Thyroid gland (tissue), 4 donors: ENCODE measurements at regions not wholly inside any gene's neighbourhood (a gene's known extent, or its start where the extent isn't known, plus 50 kb on each side); places are given as distances from the start of the nearest gene placed in this dataset.

ENCODE experiments used
- DNase-seq, 2 donors: peaks; one replicate each; pipeline ENCODE4 v3.0.0-alpha.2; 2019
- H3K27ac ChIP-seq, 3 donors: fragments of 200-600 bp; sonication (generic); 1 replicate in 2 of 3; 2 replicates in 1 of 3; pipeline ENCODE4 v1.5.1; 2016 to 2019; ENCODE audit warnings: mild to moderate bottlenecking in 1 of 3, moderate library complexity in 1 of 3
- H3K27me3 ChIP-seq: fragments of 200-600 bp; sonication (generic); one replicate; pipeline ENCODE4 v1.5.1; 2019
- H3K36me3 ChIP-seq, 2 donors: fragments of 200-600 bp; sonication (generic); one replicate each; pipeline ENCODE4 v1.5.1; 2016 to 2019
- H3K4me1 ChIP-seq, 2 donors: fragments of 200-600 bp; sonication (generic); one replicate each; pipeline ENCODE4 v1.5.1; 2017 to 2019
- H3K4me3 ChIP-seq, 3 donors: fragments of 200-600 bp; sonication (generic); replicated peaks in 1 of 3; 1 replicate in 2 of 3; 2 replicates in 1 of 3; pipeline ENCODE4 v1.5.1; 2016; ENCODE audit warnings: mild to moderate bottlenecking in 1 of 3
- H3K9me3 ChIP-seq: fragments of 200-600 bp; sonication (generic); one replicate; pipeline ENCODE4 v1.5.1; 2017
- POLR2A ChIP-seq, 2 donors: fragments of 450-650 bp; IDR thresholded peaks; one replicate each; pipeline ENCODE4 v1.6.1; 2017; ENCODE audit warnings: antibody characterized with exemption in 2 of 2, mild to moderate bottlenecking in 2 of 2, moderate library complexity in 1 of 2
- WGBS, 2 donors: methylation state at CpG; one replicate each; pipeline ENCODE4 v1.1.5; 2017; 5-methylcytosine and 5-hydroxymethylcytosine counted together
- intact Hi-C: fragments of 100-400 bp; cut with DNase I; formaldehyde crosslinking; loops from one replicate; pipeline ENCODE4 v1.15.1; 2023
- TF ChIP-seq, protein P1 (sequence below), 6 experiments: fragments of 200-600 bp in 3 of 6; fragments of 450-650 bp in 3 of 6; sonication (generic) in 3 of 6; IDR thresholded peaks; one replicate each; pipeline ENCODE4 v1.5.1; 2016 to 2019; ENCODE audit warnings: antibody characterized with exemption in 6 of 6, mild to moderate bottlenecking in 2 of 6, inconsistent platforms in 1 of 6, moderate library complexity in 1 of 6

GRCh38 chr6:81475646-81476045, 276.8 kb downstream of the TENT5A start:
- WGBS, 2 donors: 92 to 94% methylated on average over 2 of the region's 2 CpGs
- Histone ChIP-seq H3K27me3 (no peaks in the 10 kb centered on the region), H3K36me3 (no peaks in the 10 kb centered on the region), H3K4me1 (no peaks in the 10 kb centered on the region), H3K4me3 (no peak overlapping the region), H3K27ac (no peak overlapping the region), H3K9me3 (no peaks in the 10 kb centered on the region)
- TF ChIP-seq, protein P1, sequence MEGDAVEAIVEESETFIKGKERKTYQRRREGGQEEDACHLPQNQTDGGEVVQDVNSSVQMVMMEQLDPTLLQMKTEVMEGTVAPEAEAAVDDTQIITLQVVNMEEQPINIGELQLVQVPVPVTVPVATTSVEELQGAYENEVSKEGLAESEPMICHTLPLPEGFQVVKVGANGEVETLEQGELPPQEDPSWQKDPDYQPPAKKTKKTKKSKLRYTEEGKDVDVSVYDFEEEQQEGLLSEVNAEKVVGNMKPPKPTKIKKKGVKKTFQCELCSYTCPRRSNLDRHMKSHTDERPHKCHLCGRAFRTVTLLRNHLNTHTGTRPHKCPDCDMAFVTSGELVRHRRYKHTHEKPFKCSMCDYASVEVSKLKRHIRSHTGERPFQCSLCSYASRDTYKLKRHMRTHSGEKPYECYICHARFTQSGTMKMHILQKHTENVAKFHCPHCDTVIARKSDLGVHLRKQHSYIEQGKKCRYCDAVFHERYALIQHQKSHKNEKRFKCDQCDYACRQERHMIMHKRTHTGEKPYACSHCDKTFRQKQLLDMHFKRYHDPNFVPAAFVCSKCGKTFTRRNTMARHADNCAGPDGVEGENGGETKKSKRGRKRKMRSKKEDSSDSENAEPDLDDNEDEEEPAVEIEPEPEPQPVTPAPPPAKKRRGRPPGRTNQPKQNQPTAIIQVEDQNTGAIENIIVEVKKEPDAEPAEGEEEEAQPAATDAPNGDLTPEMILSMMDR (IDR thresholded peaks at IDR 0.05): no peak
- no peak for TF ChIP-seq POLR2A (IDR thresholded peaks at IDR 0.05)
- DNase-seq: no peak
- intact Hi-C loops: no loop called here

GRCh38 chr6:81465859-81466258, 286.6 kb downstream of the TENT5A start:
- no peaks in the 10 kb centered on the region for H3K27me3 ChIP-seq
- TF ChIP-seq, protein P1 (IDR thresholded peaks at IDR 0.05): peak in 3 of 6 experiments; percentile 26 to 52 (median 51)
- TF ChIP-seq POLR2A (IDR thresholded peaks at IDR 0.05): no peak
- intact Hi-C loops: no loop called here

DNA sequence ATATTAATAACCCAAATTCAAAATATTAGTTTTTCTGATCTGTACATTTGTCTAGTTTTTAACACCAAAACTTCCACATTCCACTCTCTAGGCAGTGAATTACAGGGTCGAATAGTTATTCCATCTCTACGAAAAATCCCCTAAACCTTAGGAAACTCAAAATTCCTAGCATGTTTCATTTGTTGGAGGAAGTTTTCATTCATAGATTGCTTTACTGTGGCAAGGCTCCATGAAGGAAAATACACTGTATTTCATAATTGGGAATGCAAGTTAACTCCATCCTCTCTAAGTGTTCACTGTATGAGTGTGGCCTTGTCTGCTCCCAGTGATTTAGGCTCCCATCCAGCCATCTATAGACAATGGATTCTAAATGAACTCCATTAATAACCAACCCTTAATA, 296.1 kb downstream of the TENT5A start:
- TF ChIP-seq, protein P1 (IDR thresholded peaks at IDR 0.05): no peak
- no peak for TF ChIP-seq POLR2A (IDR thresholded peaks at IDR 0.05)
- 83% methylated on average over 2 of the region's 2 CpGs for WGBS, 2 donors

More at GRCh38 chr6:81465859-81466258, 286.6 kb downstream of the TENT5A start:
- Histone ChIP-seq H3K27ac (no peak overlapping the region), H3K4me3 (no peak overlapping the region), H3K4me1 (no peaks in the 10 kb centered on the region), H3K9me3 (no peaks in the 10 kb centered on the region), H3K36me3 (no peaks in the 10 kb centered on the region)
- no peak for DNase-seq

GRCh38 chr6:81455641-81456040, 296.8 kb downstream of the TENT5A start:
- no peak for DNase-seq
- H3K9me3 ChIP-seq: no peaks in the 10 kb centered on the region
- WGBS, 2 donors: 29 to 50% methylated on average over 1 of the region's 1 CpG
- no peak overlapping the region for H3K4me3 ChIP-seq
- no peaks in the 10 kb centered on the region for H3K27me3 ChIP-seq
- TF ChIP-seq, protein P1 (IDR thresholded peaks at IDR 0.05): no peak
- no peak for TF ChIP-seq POLR2A (IDR thresholded peaks at IDR 0.05)
- no peaks in the 10 kb centered on the region for H3K4me1 ChIP-seq
- no peak overlapping the region for H3K27ac ChIP-seq
- H3K36me3 ChIP-seq: no peaks in the 10 kb centered on the region
- intact Hi-C loops: no loop called here

More for the DNA sequence above, 296.1 kb downstream of the TENT5A start:
- Histone ChIP-seq H3K4me1 (no peaks in the 10 kb centered on the region), H3K36me3 (no peaks in the 10 kb centered on the region), H3K27me3 (no peaks in the 10 kb centered on the region), H3K9me3 (no peaks in the 10 kb centered on the region), H3K27ac (no peak overlapping the region), H3K4me3 (no peak overlapping the region)
- intact Hi-C loops: no loop called here
- no peak for DNase-seq

DNA sequence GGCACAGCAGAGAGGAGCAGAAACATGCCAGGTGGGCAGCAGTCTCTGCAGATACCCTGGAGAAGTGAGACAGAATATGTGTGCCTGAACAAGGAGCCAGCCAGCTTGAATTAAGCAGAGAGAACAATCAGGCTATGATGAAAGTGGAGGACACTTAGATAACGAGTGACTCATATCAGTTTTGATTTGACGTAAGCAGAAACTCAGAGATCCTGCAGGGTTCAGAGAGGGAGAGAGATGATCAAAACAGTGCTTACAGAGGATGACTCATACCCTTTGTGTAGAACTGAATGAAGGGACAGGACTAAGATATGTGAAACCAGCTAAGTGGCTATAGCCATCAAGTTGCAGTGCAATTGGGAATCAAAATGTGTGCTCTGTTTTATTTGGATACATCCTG, 300.7 kb downstream of the TENT5A start:
- no peak for DNase-seq
- TF ChIP-seq POLR2A (IDR thresholded peaks at IDR 0.05): no peak
- TF ChIP-seq, protein P1 (IDR thresholded peaks at IDR 0.05): no peak
- Histone ChIP-seq H3K36me3 (no peaks in the 10 kb centered on the region), H3K4me3 (no peak overlapping the region), H3K27ac (no peak overlapping the region), H3K27me3 (no peaks in the 10 kb centered on the region), H3K4me1 (no peaks in the 10 kb centered on the region), H3K9me3 (no peaks in the 10 kb centered on the region)
- intact Hi-C loops: no loop called here
- WGBS, 2 donors: 62 to 70% methylated on average over 2 of the region's 2 CpGs
